HG02623 (cell line): ENCODE measurements at regions not wholly inside any gene's neighbourhood (a gene's known extent, or its start where the extent isn't known, plus 50 kb on each side); places are given as distances from the start of the nearest gene placed in this dataset.

Source experiments
- ATAC-seq: cut with Tn5 transposase; IDR thresholded peaks from one replicate; pipeline ENCODE4 v1.9.1; 2021; ENCODE audit warnings: moderate library complexity; ENCODE audit not compliant: unreplicated experiment

GRCh38 chr14:85102591-85102990 lies 427.4 kb upstream of the FLRT2 start:
- ATAC-seq, result no peak

- no peak for ATAC-seq
Measured at GRCh38 chr14:85106506-85106905, 423.4 kb upstream of the FLRT2 start.

GRCh38 chr14:85112762-85113161 lies 417.2 kb upstream of the FLRT2 start:
- no peak for ATAC-seq

- no peak for ATAC-seq
Measured at GRCh38 chr14:85115921-85116320, 414.0 kb upstream of the FLRT2 start.

- no peak for ATAC-seq
Measured at GRCh38 chr14:85118274-85118673, 411.7 kb upstream of the FLRT2 start.

GRCh38 chr14:85122690-85123089 lies 407.3 kb upstream of the FLRT2 start:
- no peak for ATAC-seq

- no peak for ATAC-seq
Measured at GRCh38 chr14:85123755-85124154, 406.2 kb upstream of the FLRT2 start.

DNA sequence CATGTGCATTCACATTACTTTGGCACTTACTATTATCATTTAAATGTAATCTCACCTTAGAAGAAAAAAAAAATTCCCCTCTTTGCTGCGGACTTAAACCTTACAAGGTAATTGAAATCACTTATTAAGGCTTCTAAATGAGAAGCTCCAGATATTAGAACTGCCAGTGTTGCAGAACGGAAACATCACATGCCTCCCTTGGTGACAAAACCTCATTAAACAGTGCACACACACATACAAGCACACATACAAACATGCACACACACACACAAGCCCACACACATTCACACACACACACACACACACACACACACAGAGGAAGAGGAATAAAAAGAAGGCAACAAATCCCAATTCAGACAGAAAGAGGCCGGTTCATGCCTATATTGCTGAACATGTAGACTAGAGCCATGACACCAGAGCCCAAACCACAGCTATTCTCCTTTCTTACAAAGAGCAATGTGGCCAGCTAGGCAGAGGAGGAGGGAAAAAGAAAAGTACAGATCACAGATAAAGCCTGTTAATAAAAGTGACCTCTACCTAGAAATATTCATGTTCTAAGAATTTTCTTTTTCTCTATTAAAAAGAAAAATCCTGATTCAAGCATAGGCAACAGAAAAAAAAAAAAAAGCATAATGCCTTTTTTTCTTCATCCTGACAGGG lies 405.2 kb upstream of the FLRT2 start:
- no peak for ATAC-seq

- ATAC-seq, result no peak
Measured at GRCh38 chr14:85125291-85125670, 404.7 kb upstream of the FLRT2 start.

DNA sequence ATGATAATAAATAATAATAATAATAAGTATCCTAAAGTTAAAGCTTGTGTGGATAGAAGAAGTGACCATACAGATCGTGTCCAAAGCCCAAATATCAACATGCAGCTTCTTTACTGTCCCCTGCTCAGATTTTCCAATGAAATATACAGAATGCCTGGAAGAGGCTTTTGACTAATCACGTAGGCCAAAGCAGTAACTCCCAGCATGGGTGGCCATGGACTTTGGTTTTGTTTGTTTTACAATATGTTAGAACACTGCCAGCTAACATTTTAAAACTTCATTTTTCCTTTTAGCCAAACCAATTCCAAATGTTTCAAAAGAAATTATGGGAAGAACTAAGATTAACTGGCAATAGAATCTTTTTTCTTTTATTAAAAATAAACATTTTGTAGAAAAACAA lies 400.0 kb upstream of the FLRT2 start:
- no peak for ATAC-seq

- ATAC-seq, result no peak
Measured at GRCh38 chr14:85131226-85131922, 398.6 kb upstream of the FLRT2 start.

- no peak for ATAC-seq
Measured at GRCh38 chr14:85142982-85143381, 387.0 kb upstream of the FLRT2 start.

DNA sequence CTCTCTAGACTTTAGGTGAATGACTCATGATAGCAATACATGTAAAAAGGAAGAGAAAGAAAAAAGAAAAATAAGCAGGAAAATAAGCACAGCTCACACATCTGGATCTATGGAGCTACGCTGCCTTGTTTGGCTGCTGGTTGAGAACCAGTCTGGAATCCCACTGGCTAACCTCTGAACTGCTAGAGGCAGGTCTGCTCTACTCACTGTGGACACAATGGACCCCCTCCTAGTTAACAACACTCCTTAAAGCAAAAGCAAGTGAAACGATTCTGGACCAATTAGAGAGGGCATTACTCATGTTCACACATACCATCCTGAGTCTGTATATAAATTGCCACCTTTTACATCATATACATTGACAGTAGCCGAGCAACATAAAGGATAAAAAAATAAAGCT lies 383.2 kb upstream of the FLRT2 start:
- ATAC-seq, result no peak

GRCh38 chr14:85150166-85150565 lies 379.8 kb upstream of the FLRT2 start:
- no peak for ATAC-seq

DNA sequence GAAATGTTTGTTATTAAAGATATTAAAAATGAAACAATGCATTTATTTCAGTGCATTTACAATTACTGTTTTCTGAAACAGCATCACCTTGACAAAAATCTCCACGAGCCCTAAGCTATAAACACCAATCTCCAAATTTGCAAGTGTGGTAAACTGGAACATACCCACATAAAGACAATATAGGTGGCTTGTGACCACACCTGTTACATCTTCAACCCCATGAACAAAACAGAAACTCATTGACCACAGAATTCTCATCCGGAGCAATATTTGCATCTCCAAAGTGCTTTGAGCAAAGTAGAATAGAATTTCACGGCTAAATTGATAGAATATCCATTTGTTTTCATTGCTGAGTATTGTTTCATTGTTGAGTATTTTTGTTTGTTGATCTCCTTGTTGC lies 375.2 kb upstream of the FLRT2 start:
- ATAC-seq, result no peak

DNA sequence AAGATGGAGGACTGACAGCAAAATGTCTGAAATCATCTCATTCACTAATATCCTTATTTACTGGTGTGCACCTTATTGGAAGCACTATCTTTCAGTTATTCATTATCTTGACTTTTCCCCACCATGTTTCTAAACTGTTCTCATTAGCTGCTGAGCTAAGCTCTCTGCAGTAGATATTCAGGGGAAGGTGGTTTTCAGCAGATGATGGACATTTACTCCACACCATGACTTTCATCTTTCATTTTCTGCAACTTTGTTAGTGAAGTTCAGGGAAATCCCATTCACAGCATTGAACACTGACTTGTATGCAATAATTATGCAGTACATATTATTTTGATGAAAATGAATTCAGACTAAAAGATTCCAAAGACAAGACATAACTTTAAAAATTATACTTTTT lies 373.6 kb upstream of the FLRT2 start:
- no peak for ATAC-seq

DNA sequence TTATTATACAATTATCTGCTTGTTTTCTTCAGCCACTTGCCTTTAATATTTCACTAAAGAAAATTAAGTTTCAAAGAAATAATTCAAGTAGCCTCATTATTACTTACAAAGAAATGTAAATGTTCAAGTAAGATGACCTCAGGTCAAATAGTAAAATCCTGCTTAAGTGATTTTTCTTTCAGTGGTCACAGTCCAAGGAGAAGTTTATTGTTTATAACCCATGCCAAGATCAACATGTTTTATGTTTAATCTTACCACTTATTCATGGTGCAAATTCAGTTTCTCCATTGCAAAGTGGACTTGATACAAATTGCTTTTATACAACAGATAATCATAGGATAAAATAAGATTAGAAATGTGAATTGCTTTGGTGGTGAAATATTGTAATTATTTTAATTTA lies 370.2 kb upstream of the FLRT2 start:
- ATAC-seq, result no peak

DNA sequence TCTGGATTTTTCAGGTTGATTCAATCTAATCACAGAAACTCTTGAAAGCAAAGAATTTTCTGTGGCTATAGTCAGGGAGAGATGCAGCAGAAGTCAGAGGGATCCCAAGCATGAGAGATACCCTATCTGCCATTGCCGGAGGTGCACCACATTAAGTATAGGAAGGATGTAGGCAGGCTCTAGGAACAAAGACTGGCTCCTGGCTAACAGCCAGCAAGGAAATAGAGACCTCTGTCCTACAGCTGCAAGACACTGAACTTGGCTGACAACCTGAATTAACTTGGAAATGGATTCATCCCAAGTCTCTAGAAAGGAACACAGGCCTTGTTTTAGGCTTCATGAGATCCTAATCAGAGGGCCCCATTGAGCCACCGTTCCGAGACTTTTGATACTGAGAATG lies 364.9 kb upstream of the FLRT2 start:
- ATAC-seq, result no peak

DNA sequence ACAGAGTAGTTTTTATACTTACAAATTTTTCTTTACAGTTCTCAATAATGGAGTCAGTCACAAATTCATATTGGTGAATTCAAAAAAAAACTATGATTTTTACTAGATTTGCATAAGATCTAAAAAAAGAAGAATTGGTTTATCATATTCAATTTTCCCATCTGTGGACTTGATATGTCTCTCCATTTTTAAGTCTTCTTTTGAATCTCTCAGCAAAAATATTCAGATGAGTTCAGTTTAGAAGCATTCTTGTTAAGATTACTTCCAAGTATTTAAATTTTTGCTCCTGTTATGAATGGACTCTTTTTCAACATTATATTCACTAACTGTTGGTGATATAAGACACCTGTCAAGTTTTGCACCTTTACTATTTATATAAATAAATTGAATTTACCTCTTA lies 360.6 kb upstream of the FLRT2 start:
- no peak for ATAC-seq

DNA sequence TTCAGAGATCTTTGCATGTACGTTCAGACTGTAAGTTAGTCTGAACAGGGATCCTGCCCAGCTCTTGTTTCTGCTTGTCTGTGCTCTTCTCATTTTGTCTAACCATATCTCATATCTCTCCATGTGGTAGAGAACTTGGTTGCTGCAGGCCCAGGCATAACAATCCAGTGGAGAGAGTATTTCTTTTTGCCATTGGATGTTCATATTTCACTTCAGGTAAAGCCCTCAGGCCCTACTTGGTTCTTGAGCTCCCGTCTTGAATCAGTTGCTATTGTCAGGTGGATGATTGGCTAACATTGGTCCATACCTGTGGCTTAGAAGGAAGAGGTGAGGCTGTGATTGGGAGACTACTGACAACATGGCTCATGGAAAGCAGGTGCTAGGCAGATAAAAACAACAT lies 357.7 kb upstream of the FLRT2 start:
- ATAC-seq, result no peak

DNA sequence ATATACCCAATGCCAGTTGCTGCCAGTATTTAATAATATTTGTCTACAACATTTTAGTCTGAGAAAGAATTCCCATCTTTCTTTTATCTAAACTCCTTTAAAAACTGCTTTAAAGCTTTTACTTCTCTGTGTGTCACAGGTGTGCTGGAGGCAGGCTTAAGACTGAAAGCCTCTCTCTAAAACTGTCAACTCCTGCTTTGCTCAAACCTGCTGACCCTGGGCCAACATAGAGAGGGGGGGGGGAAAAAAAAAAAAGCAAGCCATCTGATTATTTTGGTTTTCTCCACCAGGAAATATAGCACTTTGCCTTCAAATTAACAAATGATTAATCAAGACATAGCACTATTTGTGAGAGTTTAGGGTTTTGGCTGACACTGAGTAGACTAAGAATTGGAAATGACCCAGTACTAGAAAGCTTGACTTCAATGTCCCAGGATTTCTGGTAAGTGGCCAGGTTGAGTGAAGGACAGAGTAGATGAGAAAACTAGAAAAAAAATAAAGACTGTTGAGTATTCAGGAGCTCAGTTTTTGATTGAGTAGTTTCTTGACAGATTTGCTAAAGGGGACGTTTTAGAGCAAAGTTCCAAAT lies 357.0 kb upstream of the FLRT2 start:
- ATAC-seq, result no peak

DNA sequence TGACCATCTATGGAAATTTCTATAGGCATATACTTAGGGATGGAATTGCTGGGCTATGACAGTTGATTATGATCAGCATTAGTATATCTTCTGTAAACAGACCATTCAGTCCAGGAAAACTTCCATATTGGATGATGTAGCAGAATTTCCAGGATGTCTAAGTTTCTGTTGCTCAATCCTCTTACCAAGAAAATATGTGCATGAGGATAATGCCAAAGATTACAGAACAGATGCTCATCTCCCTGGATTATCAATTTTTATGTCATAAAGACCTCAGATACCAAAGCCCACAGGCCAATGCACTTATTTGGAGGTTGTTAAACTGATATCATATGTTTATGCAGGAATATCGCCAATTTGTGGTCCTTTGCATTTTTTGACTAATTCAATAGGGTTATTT lies 354.4 kb upstream of the FLRT2 start:
- ATAC-seq, result no peak

DNA sequence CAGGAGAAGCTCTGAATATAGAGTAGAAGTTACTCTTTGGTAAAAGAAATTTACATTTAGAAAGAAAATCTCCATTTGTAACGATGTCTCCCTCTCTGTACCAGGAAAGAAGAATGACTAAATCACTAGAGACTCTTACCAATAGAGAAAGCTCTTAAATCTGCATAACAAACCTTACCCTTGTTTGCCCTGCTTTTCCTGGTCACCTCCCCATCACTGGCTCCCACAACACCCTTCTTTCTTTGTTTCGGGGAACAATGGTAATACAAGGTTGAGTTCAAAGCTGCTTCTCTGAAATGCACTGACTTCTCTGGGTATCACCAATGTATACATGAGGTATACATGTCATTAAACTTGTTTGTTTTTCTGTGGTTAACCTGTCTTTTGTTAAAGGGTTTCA lies 351.1 kb upstream of the FLRT2 start:
- no peak for ATAC-seq
